ENCODE measurements at regions not wholly inside any gene's neighbourhood (a gene's known extent, or its start where the extent isn't known, plus 50 kb on each side); places are given as distances from the start of the nearest gene placed in this dataset.
"Not testable (repeated sequence)": the region's sequence is repeated elsewhere in the genome, so short reads cannot be mapped to it uniquely, and the experiment has no call there.

GRCh38 chr6:18062733-18063132, 59.7 kb downstream of the NHLRC1 start:
- DNase-seq = no peak

- no peak for DNase-seq
Observed at GRCh38 chr6:18058429-18058828, 64.0 kb downstream of the NHLRC1 start.

- no peak for DNase-seq
Observed at GRCh38 chr6:18055714-18056382, 66.6 kb downstream of the NHLRC1 start.

- DNase-seq = no peak
Observed at GRCh38 chr6:18055098-18055497, 67.4 kb downstream of the NHLRC1 start.

GRCh38 chr6:18053555-18054445, 66.4 kb upstream of the KIF13A start:
- no peak for DNase-seq

DNA sequence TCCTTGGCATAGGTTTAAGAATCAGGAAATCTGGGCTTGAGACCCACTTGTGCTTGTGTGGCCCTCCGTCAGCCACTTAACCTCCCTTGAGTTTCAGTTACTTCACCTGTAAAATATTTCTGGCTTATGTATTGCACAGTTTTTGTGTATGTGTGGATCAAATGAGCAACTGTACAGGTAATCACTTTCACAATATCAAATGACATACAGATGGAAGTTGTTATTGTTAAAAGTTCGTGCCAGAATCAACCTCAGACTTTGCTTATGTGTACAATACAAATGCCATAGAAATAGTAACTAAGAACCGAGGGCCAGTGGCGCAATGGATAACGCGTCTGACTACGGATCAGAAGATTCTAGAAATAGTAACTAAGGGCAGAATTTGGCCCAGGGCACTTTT, 65.6 kb upstream of the KIF13A start:
- peak; percentile 42 to 43 for DNase-seq

DNA sequence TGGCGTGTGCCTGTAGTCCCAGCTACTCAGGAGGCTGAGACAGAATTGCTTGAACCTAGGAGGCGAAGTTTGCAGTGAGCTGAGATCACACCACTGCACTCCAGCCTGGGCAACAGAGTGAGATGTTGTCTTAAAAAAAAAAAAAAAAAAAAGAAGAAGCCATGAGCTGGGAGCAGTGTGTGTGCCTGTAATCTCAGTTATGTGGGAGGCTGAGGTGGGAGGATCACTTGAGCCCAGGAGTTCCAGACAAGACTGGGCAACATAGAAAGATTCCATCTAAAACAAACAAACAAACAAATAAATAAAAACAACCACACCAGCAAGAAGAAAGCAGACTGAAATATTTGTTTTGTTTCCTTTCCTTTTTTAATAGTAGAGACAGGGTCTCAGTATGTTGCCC, 62.2 kb upstream of the KIF13A start:
- DNase-seq = no peak

GRCh38 chr6:18048953-18049630, 61.7 kb upstream of the KIF13A start:
- no peak for DNase-seq

- DNase-seq = no peak
Observed at GRCh38 chr6:18047406-18047805, 60.0 kb upstream of the KIF13A start.

GRCh38 chr6:18045507-18045906, 58.1 kb upstream of the KIF13A start:
- DNase-seq = no peak

DNA sequence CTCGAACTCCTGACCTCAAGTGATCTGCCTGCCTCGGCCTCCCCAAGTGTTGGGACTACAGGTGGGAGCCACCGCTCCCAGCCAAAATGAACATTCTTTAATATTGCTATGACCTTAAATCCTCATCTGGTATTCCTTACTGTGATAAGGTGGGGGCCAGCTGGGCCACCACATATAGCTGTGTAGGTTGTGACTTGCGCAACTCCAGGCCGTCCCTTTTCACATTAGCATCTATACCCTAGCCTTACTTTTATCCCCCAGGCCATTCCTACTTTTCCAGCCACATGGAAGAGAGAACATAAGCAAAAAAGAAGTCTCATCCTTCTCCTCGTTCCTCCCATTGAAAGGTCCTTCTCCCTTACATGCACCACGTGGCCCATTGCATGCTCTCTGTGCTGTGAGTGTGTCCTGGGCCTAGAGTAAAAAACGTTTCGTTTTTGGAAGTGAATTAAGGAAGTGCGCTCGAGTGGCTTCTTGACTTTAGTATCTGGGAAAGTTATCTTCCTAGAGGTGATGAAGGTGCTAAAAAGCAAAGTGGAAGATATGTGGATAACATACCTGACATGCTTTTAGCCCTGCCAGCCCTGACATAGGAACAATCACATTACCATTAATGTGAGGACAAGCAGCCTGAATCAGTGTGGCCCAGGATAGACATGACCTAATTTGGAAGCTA, 56.8 kb upstream of the KIF13A start:
- DNase-seq = no peak

GRCh38 chr6:18042536-18043145, 55.2 kb upstream of the KIF13A start:
- no peak for DNase-seq

DNA sequence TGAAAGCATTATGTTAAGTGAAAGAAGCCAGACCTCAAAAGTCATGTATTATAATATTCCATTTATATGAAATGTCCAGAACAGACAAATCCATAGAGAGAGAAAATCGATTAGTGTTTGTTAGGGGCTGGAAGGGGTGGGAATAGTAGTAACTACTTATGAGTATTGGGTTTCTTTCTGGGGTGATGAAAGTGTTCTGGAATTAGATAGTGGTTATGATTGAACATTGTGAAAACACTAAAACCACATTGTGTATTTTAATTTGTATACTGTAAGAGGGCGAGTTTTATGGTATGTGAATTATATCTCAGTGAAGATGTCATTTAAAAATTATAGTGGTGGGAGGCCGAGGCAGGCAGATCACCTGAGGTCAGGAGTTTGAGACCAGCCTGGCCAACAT, 52.0 kb upstream of the KIF13A start:
- DNase-seq = no peak

GRCh38 chr6:18038235-18038634, 50.8 kb upstream of the KIF13A start:
- not testable (repeated sequence) for DNase-seq

Measured in right lung (tissue), 2 donors.